ENCODE measurements at regions not wholly inside any gene's neighbourhood (a gene's known extent, or its start where the extent isn't known, plus 50 kb on each side); places are given as distances from the start of the nearest gene placed in this dataset.

DNA sequence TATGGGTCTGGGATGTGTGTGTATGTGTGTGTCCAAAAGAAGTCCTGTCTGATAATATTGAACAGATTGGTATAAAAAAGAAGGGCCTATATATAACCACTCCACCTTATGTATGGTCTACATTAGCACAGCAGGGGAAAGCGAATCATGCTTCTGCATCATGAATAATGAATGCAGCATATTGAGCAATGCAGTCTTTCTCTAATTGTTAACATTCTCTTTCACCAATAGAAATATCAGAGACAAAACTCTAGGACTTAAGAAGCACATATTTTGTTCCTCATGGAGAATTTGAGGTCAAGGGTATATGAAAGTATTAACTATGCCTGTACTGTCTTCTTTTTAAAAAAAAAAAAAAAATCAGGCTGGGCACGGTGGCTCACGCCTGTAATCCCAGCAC is 264.3 kb upstream of the NOCT start:
- CTCF ChIA-PET = no interaction called here
- DNase-seq (ENCODE audit: low spot score) = no peak
- POLR2A ChIA-PET (ENCODE audit: low non-redundant PET) = no interaction called here
- TF ChIP-seq, protein P1, sequence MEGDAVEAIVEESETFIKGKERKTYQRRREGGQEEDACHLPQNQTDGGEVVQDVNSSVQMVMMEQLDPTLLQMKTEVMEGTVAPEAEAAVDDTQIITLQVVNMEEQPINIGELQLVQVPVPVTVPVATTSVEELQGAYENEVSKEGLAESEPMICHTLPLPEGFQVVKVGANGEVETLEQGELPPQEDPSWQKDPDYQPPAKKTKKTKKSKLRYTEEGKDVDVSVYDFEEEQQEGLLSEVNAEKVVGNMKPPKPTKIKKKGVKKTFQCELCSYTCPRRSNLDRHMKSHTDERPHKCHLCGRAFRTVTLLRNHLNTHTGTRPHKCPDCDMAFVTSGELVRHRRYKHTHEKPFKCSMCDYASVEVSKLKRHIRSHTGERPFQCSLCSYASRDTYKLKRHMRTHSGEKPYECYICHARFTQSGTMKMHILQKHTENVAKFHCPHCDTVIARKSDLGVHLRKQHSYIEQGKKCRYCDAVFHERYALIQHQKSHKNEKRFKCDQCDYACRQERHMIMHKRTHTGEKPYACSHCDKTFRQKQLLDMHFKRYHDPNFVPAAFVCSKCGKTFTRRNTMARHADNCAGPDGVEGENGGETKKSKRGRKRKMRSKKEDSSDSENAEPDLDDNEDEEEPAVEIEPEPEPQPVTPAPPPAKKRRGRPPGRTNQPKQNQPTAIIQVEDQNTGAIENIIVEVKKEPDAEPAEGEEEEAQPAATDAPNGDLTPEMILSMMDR (conservative IDR thresholded peaks at IDR 0.05; ENCODE audit: low read depth) = no peak
- no peak overlapping the region for H3K27ac ChIP-seq

DNA sequence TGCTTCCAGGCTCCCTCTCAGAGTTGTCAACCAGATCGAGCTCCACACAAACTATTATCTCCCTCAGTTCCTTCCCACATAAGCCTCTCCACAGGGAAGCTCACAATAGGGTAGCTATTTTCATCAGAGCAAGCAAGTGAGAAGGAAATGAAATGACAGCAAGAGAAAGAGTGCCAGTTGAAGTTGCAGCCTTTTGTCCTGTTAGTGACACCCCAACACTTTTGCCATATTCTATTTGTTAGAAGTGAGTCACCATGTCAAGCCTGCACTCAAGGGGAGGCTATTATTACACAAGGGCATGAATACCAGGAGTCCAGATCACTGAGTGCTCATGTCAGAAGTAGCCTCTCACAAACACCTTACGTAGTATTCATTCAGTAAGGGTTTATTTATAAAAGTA is 266.3 kb upstream of the NOCT start:
- H3K27ac ChIP-seq = no peak overlapping the region
- peak; percentile 4 for DNase-seq (ENCODE audit: low spot score)
- ChIA-PET CTCF (no interaction called here), POLR2A (ENCODE audit: low non-redundant PET) (no interaction called here)
- TF ChIP-seq, protein P1 (conservative IDR thresholded peaks at IDR 0.05; ENCODE audit: low read depth) = no peak

DNA sequence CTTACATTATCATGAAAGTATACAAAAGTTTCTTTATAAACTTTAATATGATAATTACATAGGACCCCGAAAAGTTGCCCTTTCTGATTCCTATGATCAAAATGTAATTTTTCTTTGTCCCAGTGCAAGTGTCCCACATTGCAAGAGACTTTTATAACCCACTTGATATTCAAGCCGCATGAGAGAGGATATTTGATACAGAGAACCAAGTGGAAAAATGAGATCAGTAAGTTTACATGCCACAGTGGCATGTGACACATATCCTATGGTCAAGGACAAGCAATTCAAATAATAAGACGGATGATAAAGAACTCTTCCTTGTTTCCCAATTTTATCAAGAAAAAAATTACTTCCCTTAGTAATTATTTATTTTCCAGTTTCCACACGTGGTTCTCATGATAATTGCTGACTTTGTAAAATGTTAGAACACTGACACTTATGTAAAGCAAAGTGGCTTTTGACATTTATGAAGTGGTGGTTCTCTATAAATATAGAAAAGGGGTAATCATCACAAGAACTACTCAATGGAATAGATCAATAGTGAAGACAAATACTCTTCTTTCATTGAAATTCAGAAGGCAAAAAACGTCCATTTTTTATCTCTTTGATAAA is 273.7 kb upstream of the NOCT start:
- TF ChIP-seq, protein P1 (conservative IDR thresholded peaks at IDR 0.05; ENCODE audit: low read depth) = no peak

DNA sequence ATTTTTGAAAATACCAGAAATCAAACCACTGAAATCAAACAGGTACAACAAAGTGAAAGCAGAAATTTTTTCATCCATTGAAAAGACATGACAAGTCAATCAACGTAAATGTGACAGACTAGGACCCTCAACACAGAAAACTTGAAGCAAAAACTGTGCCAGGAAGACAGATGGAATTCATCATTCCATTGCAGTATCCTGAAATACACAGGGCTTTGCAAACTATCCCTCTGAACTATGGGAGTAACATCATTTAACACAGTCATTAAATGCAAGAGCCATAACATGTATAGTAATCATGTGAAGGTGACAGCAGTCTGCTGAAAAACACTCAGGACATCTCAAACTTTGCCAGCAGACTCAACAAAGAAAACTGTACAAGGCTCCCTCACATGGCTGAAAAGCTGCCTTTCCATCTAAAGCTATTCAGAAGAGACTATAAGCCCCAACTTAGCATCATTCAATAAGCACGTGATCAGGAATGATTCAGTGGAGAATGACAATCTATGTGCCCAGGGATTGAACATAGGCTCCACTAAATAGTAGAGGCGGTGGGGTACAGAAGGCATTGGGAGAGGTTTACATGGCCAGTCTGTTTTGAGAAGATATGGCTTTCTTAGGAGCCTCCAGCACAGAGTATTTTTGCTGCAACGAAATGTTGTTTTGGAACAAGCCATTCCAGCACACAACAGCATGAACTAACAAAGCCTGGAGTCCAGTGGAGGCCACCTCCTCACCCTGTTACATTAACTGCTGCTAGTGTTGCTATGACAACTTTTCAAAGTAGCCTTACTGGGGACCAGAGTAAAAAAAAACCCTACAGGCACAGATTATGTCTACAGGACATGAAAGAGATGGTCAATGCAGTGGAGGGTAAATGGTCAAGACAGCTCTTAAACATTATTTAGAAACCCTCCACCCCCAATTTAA is 274.5 kb upstream of the NOCT start:
- no peak for DNase-seq (ENCODE audit: low spot score)
- ChIA-PET POLR2A (ENCODE audit: low non-redundant PET) (no interaction called here), CTCF (interaction anchor here (0.7 kb wide), 1 partner anchor 45 kb away, joined by 3 read pairs; no protein-coding TSS in a partner anchor)
- H3K27ac ChIP-seq = no peak overlapping the region
- TF ChIP-seq, protein P1 (conservative IDR thresholded peaks at IDR 0.05; ENCODE audit: low read depth) = no peak

More for the DNA sequence above, 273.7 kb upstream of the NOCT start:
- ChIA-PET POLR2A (ENCODE audit: low non-redundant PET) (no interaction called here), CTCF (no interaction called here)
- H3K27ac ChIP-seq = no peak overlapping the region
- no peak for DNase-seq (ENCODE audit: low spot score)

DNA sequence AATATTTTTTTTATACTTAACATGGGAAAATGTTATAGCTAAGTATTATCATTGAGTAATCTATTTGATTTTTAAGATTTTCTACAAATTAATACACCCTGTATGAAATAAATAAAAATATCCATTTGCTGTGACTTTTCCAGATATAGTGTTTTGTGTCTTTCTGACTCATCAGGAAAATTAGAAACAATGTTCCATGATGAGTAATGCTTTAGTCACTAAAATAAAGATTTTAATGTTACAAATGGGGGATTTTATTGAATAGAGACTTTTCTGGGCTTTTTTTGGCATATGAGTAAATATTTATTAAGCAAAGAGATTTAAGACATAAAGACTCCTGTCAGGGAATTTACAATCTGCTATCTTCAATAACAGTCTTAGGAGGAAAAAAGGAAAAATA is 279.2 kb upstream of the NOCT start:
- ChIA-PET CTCF (no interaction called here), POLR2A (ENCODE audit: low non-redundant PET) (no interaction called here)
- DNase-seq (ENCODE audit: low spot score) = peak; percentile 29
- H3K27ac ChIP-seq = no peak overlapping the region
- TF ChIP-seq, protein P1 (conservative IDR thresholded peaks at IDR 0.05; ENCODE audit: low read depth) = no peak

DNA sequence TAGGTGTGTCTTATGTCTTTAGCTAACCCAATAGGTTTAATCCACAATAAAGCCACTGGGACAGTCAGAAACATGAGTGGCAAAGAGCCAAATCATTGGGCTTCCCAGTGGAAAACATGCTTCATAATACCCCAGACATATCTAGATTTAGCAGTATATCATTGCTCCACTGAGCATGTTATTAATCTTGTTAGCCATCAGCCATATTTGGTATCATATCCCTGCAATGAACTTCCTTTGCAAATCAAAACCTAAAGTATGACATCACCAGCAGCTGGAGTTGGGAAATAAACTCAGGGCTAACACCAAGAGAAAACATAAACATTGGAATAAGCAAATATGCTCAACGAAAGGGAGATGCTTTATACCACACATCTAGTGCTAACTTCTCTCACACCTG is 280.8 kb upstream of the NOCT start:
- TF ChIP-seq, protein P1 (conservative IDR thresholded peaks at IDR 0.05; ENCODE audit: low read depth) = no peak
- ChIA-PET CTCF (no interaction called here), POLR2A (ENCODE audit: low non-redundant PET) (no interaction called here)
- H3K27ac ChIP-seq = no peak overlapping the region
- DNase-seq (ENCODE audit: low spot score) = no peak
